Stomach (tissue), 4 donors: ENCODE measurements at regions not wholly inside any gene's neighbourhood (a gene's known extent, or its start where the extent isn't known, plus 50 kb on each side); places are given as distances from the start of the nearest gene placed in this dataset.

ENCODE experiments used
- POLR2A ChIP-seq, 4 donors: fragments of 450-650 bp; IDR thresholded peaks; one replicate each; pipeline ENCODE4 v1.6.1; 2016; ENCODE audit warnings: antibody characterized with exemption in 4 of 4, control low read depth in 2 of 4, mild to moderate bottlenecking in 1 of 4, moderate library complexity in 1 of 4
- POLR2AphosphoS5 ChIP-seq, 3 donors: sonication (generic); formaldehyde crosslinking; IDR thresholded peaks; one replicate each; pipeline ENCODE4 v1.6.1; 2016; ENCODE audit warnings: antibody characterized with exemption in 3 of 3
- TF ChIP-seq, protein P1 (sequence below), 7 experiments: fragments of 450-650 bp in 4 of 7; fragments of 200-600 bp in 3 of 7; sonication (generic) in 3 of 7; IDR thresholded peaks; one replicate each; pipeline ENCODE4 v1.5.1; 2016 to 2019; ENCODE audit warnings: antibody characterized with exemption in 7 of 7, control low read depth in 2 of 7, mild to moderate bottlenecking in 1 of 7

DNA sequence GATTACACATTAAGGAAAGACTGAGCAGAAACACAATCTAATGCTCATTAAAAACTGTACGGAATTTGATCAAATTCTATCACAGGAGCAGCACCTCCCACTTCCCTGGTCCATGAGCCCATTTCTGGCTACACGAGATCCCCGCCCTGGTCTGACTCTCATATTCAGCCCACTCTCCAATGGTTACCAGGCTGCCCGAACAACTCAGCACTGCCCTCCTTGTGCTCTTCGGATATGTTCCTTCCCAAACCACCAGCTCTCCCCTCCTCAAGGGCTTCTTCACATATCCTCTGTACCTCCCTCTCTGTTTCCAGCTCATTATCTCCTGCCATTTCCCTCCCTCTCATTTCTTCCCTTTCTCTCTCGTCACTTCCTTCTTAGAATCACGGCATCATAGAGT lies 180.5 kb downstream of the RSL24D1 start:
- TF ChIP-seq, protein P1, sequence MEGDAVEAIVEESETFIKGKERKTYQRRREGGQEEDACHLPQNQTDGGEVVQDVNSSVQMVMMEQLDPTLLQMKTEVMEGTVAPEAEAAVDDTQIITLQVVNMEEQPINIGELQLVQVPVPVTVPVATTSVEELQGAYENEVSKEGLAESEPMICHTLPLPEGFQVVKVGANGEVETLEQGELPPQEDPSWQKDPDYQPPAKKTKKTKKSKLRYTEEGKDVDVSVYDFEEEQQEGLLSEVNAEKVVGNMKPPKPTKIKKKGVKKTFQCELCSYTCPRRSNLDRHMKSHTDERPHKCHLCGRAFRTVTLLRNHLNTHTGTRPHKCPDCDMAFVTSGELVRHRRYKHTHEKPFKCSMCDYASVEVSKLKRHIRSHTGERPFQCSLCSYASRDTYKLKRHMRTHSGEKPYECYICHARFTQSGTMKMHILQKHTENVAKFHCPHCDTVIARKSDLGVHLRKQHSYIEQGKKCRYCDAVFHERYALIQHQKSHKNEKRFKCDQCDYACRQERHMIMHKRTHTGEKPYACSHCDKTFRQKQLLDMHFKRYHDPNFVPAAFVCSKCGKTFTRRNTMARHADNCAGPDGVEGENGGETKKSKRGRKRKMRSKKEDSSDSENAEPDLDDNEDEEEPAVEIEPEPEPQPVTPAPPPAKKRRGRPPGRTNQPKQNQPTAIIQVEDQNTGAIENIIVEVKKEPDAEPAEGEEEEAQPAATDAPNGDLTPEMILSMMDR (IDR thresholded peaks at IDR 0.05): no peak
- TF ChIP-seq POLR2A (IDR thresholded peaks at IDR 0.05) (no peak), POLR2AphosphoS5 (IDR thresholded peaks at IDR 0.05) (no peak)
